ENCODE measurements at regions not wholly inside any gene's neighbourhood (a gene's known extent, or its start where the extent isn't known, plus 50 kb on each side); places are given as distances from the start of the nearest gene placed in this dataset.

- TF ChIP-seq, protein P1, sequence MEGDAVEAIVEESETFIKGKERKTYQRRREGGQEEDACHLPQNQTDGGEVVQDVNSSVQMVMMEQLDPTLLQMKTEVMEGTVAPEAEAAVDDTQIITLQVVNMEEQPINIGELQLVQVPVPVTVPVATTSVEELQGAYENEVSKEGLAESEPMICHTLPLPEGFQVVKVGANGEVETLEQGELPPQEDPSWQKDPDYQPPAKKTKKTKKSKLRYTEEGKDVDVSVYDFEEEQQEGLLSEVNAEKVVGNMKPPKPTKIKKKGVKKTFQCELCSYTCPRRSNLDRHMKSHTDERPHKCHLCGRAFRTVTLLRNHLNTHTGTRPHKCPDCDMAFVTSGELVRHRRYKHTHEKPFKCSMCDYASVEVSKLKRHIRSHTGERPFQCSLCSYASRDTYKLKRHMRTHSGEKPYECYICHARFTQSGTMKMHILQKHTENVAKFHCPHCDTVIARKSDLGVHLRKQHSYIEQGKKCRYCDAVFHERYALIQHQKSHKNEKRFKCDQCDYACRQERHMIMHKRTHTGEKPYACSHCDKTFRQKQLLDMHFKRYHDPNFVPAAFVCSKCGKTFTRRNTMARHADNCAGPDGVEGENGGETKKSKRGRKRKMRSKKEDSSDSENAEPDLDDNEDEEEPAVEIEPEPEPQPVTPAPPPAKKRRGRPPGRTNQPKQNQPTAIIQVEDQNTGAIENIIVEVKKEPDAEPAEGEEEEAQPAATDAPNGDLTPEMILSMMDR (IDR thresholded peaks at IDR 0.05; ENCODE audit: low read depth, low read length), result no peak
- no peak for DNase-seq (ENCODE audit: extremely low read depth, low read depth)
Observed at GRCh38 chr14:105846312-105846711, 319.9 kb downstream of the TMEM121 start.

DNA sequence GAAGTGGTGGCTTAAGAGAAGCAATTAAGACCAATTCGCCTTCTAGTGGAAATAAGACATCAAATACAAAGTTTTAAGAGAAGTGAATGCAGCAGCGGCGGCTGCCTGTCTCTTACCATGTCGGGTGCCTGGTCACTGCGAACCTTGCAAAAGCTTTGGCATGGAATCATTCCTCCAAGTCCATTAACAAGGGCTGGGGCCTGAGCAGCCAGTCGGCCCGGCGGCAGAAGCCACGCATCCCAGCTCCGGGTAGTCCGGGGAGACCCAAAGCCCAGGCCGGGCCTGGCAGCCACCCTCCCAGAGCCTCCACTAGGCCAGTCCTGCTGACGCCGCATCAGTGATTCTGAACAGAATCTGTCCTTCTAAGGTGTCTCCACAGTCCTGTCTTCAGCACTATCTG, 321.0 kb downstream of the TMEM121 start:
- DNase-seq (ENCODE audit: extremely low read depth, low read depth), result no peak
- TF ChIP-seq, protein P1 (IDR thresholded peaks at IDR 0.05; ENCODE audit: low read depth, low read length), result no peak

- TF ChIP-seq, protein P1 (IDR thresholded peaks at IDR 0.05; ENCODE audit: low read depth, low read length), result no peak
- no peak for DNase-seq (ENCODE audit: extremely low read depth, low read depth)
Observed at GRCh38 chr14:105848570-105848969, 322.2 kb downstream of the TMEM121 start.

GRCh38 chr14:105849933-105850626, 323.7 kb downstream of the TMEM121 start:
- no peak for DNase-seq (ENCODE audit: extremely low read depth, low read depth)
- TF ChIP-seq, protein P1 (IDR thresholded peaks at IDR 0.05; ENCODE audit: low read depth, low read length), result no peak

DNA sequence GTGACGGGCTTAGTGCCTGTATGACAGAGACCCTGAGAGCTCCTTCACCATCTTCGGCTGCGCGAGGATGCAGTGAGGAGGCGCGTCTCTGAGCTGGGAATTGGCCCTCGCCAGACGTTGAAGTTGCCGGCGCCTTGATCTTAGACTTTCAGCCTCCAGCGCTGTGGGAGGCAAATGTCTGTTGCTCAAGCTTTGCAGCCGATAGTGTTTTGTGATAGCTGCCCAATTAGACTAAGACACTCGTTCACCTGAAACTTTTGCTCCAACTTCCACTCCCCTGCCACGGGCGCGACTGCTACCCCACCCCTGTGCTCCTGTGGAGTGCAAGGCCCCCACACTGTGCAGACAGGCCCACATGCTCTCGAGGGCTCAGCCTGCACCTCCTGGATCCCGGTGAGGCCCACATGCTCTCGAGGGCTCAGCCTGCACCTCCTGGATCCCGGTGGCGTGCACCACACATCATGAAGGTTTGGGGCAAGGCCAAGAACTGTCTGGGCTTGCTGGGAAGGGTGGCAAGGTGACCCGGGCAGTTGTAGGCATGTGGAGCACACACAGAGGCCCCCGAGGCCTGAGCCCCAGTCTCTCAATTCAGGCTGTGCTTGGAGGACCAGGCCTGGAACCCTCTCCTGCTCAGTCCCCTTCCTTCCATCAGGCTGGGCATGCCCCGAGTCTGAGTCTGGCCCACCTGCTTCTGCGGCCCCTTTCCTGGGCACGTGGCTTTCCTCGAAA, 324.6 kb downstream of the TMEM121 start:
- no peak for DNase-seq (ENCODE audit: extremely low read depth, low read depth)
- TF ChIP-seq, protein P1 (IDR thresholded peaks at IDR 0.05; ENCODE audit: low read depth, low read length), result no peak

GRCh38 chr14:105851716-105852377, 325.5 kb downstream of the TMEM121 start:
- TF ChIP-seq, protein P1 (IDR thresholded peaks at IDR 0.05; ENCODE audit: low read depth, low read length), result no peak
- no peak for DNase-seq (ENCODE audit: extremely low read depth, low read depth)
